Neural progenitor cell (in vitro differentiated cells): ENCODE measurements at regions not wholly inside any gene's neighbourhood (a gene's known extent, or its start where the extent isn't known, plus 50 kb on each side); places are given as distances from the start of the nearest gene placed in this dataset.
A peak's percentile ranks its signal among the peaks of the same experiment; 100 is the strongest.

ENCODE experiments used
- DNase-seq: peaks from one replicate; pipeline ENCODE4 v3.0.0-alpha.2; 2016; ENCODE audit warnings: low spot score
- H2AFZ ChIP-seq: fragments of 200-600 bp; sonication (generic); replicated peaks from 2 replicates; pipeline ENCODE4 v1.6.1; 2016; ENCODE audit warnings: antibody characterized with exemption
- H3F3A ChIP-seq: fragments of 200-600 bp; sonication (generic); 2 replicates; pipeline ENCODE4 v1.6.1; 2016; ENCODE audit warnings: antibody characterized with exemption, low read depth
- H3K27ac ChIP-seq: fragments of 200-600 bp; sonication (generic); 2 replicates; pipeline ENCODE4 v1.5.1; 2016; ENCODE audit warnings: mild to moderate bottlenecking
- H3K27me3 ChIP-seq: fragments of 200-600 bp; sonication (generic); 2 replicates; pipeline ENCODE4 v1.6.1; 2016; ENCODE audit warnings: mild to moderate bottlenecking, moderate library complexity
- H3K36me3 ChIP-seq: fragments of 200-600 bp; sonication (generic); 2 replicates; pipeline ENCODE4 v1.5.1; 2016
- H3K4me1 ChIP-seq: fragments of 200-600 bp; sonication (generic); 2 replicates; pipeline ENCODE4 v1.6.1; 2016; ENCODE audit warnings: mixed run types
- H3K4me2 ChIP-seq: fragments of 200-600 bp; sonication (generic); 2 replicates; pipeline ENCODE4 v1.6.1; 2016
- H3K4me3 ChIP-seq: fragments of 200-600 bp; sonication (generic); 2 replicates; pipeline ENCODE4 v1.5.1; 2016
- H3K79me2 ChIP-seq: fragments of 200-600 bp; sonication (generic); 2 replicates; pipeline ENCODE4 v1.6.1; 2016; ENCODE audit warnings: low read depth
- H3K9ac ChIP-seq: fragments of 200-600 bp; sonication (generic); 2 replicates; pipeline ENCODE4 v1.6.1; 2016
- H3K9me3 ChIP-seq: fragments of 200-600 bp; sonication (generic); 2 replicates; pipeline ENCODE4 v1.5.1; 2016; ENCODE audit warnings: low read depth
- H4K20me1 ChIP-seq: fragments of 200-600 bp; sonication (generic); 2 replicates; pipeline ENCODE4 v1.6.1; 2016; ENCODE audit warnings: low read depth
- H3K27ac Mint-ChIP-seq: 3 replicates; pipeline ENCODE4 v1.8.0; 2021; ENCODE audit warnings: mixed read lengths
- H3K27me3 Mint-ChIP-seq: 2 replicates; pipeline ENCODE4 v1.8.0; 2022; ENCODE audit warnings: low read depth, mild to moderate bottlenecking, inconsistent platforms, moderate library complexity, mixed read lengths; ENCODE audit not compliant: insufficient read depth
- H3K36me3 Mint-ChIP-seq: 3 replicates; pipeline ENCODE4 v1.8.0; 2021; ENCODE audit warnings: mixed read lengths
- H3K4me1 Mint-ChIP-seq: 3 replicates; pipeline ENCODE4 v1.8.0; 2021; ENCODE audit warnings: mixed read lengths
- H3K4me3 Mint-ChIP-seq: 3 replicates; pipeline ENCODE4 v1.8.0; 2021; ENCODE audit warnings: mild to moderate bottlenecking, moderate library complexity, mixed read lengths
- H3K9me3 Mint-ChIP-seq: 3 replicates; pipeline ENCODE4 v1.8.0; 2020; ENCODE audit warnings: mixed read lengths
- CTCF ChIP-seq: fragments of 200-600 bp; sonication (generic); IDR thresholded peaks from 2 replicates; pipeline ENCODE4 v1.5.1; 2017; ENCODE audit warnings: antibody characterized with exemption, mild to moderate bottlenecking
- EZH2 ChIP-seq: fragments of 200-600 bp; sonication (generic); IDR thresholded peaks from 2 replicates; pipeline ENCODE4 v1.6.1; 2017; ENCODE audit warnings: antibody characterized with exemption, mild to moderate bottlenecking, moderate library complexity
- EZH2phosphoT487 ChIP-seq: fragments of 200-600 bp; sonication (generic); IDR thresholded peaks from 2 replicates; pipeline ENCODE4 v1.6.1; 2017; ENCODE audit warnings: antibody characterized with exemption

GRCh38 chr5:103498800-103499551, 63.6 kb downstream of the NUDT12 start:
- H3K9ac ChIP-seq = no peak overlapping the region
- Mint-ChIP-seq H3K36me3 (no peaks in the 10 kb centered on the region), H3K27me3 (peaks cover 2% of the 10 kb centered on the region), H3K4me3 (peak overlapping the region; percentile 62), H3K4me1 (peaks cover 37% of the 10 kb centered on the region), H3K9me3 (peaks cover 6% of the 10 kb centered on the region), H3K27ac (peak overlapping the region; percentile 78)
- H4K20me1 ChIP-seq = no peaks in the 10 kb centered on the region
- H3K36me3 ChIP-seq = no peaks in the 10 kb centered on the region
- H2AFZ ChIP-seq = peak overlapping the region; percentile 97
- no peak overlapping the region for H3K4me3 ChIP-seq
- TF ChIP-seq EZH2phosphoT487 (no peak), EZH2 (no peak), CTCF (no peak)
- H3K4me1 ChIP-seq = peaks cover 21% of the 10 kb centered on the region
- H3K27ac ChIP-seq = peak overlapping the region; percentile 85
- DNase-seq = peak; percentile 46
- no peaks in the 10 kb centered on the region for H3K27me3 ChIP-seq
- peaks cover 18% of the 10 kb centered on the region for H3F3A ChIP-seq
- H3K9me3 ChIP-seq = peaks cover 4% of the 10 kb centered on the region
- H3K4me2 ChIP-seq = peak overlapping the region; percentile 75
- no peaks in the 10 kb centered on the region for H3K79me2 ChIP-seq

- H3K27me3 ChIP-seq = no peaks in the 10 kb centered on the region
- H3K79me2 ChIP-seq = no peaks in the 10 kb centered on the region
- peaks cover 4% of the 10 kb centered on the region for H3K9me3 ChIP-seq
- H3K4me1 ChIP-seq = peaks cover 21% of the 10 kb centered on the region
- TF ChIP-seq EZH2 (no peak), CTCF (no peak), EZH2phosphoT487 (no peak)
- Mint-ChIP-seq H3K27ac (peak overlapping the region; percentile 78), H3K36me3 (no peaks in the 10 kb centered on the region), H3K9me3 (peaks cover 6% of the 10 kb centered on the region), H3K4me3 (peak overlapping the region; percentile 62), H3K4me1 (peaks cover 30% of the 10 kb centered on the region), H3K27me3 (peaks cover 2% of the 10 kb centered on the region)
- no peak overlapping the region for H3K27ac ChIP-seq
- DNase-seq = no peak
- peak overlapping the region; percentile 75 for H3K4me2 ChIP-seq
- H4K20me1 ChIP-seq = no peaks in the 10 kb centered on the region
- H3K4me3 ChIP-seq = no peak overlapping the region
- peak overlapping the region; percentile 97 for H2AFZ ChIP-seq
- H3K9ac ChIP-seq = no peak overlapping the region
- peaks cover 18% of the 10 kb centered on the region for H3F3A ChIP-seq
- H3K36me3 ChIP-seq = no peaks in the 10 kb centered on the region
Measured at GRCh38 chr5:103498211-103498610, 64.4 kb downstream of the NUDT12 start.

GRCh38 chr5:103497781-103498180, 64.8 kb downstream of the NUDT12 start:
- Histone ChIP-seq H3K4me2 (peak overlapping the region; percentile 75), H3K36me3 (no peaks in the 10 kb centered on the region), H2AFZ (peak overlapping the region; percentile 97), H3K4me1 (peaks cover 21% of the 10 kb centered on the region), H3K9me3 (peaks cover 4% of the 10 kb centered on the region), H3K4me3 (no peak overlapping the region), H3F3A (peaks cover 18% of the 10 kb centered on the region), H3K27ac (no peak overlapping the region), H3K79me2 (no peaks in the 10 kb centered on the region), H3K9ac (no peak overlapping the region), H4K20me1 (no peaks in the 10 kb centered on the region), H3K27me3 (no peaks in the 10 kb centered on the region)
- Mint-ChIP-seq H3K4me3 (no peak overlapping the region), H3K27me3 (peaks cover 2% of the 10 kb centered on the region), H3K27ac (peak overlapping the region; percentile 78), H3K36me3 (no peaks in the 10 kb centered on the region), H3K4me1 (peaks cover 26% of the 10 kb centered on the region), H3K9me3 (peaks cover 6% of the 10 kb centered on the region)
- TF ChIP-seq CTCF (no peak), EZH2 (no peak), EZH2phosphoT487 (no peak)
- no peak for DNase-seq
